Stimulated activated CD4-positive, alpha-beta T cell treated with anti-CD3 and anti-CD28 coated beads, Interleukin-1b, Interleukin-23, amount 100 ng/mL, for 4 hours (primary cell): ENCODE measurements at regions not wholly inside any gene's neighbourhood (a gene's known extent, or its start where the extent isn't known, plus 50 kb on each side); places are given as distances from the start of the nearest gene placed in this dataset.
"Not testable (repeated sequence)": the region's sequence is repeated elsewhere in the genome, so short reads cannot be mapped to it uniquely, and the experiment has no call there.

Experiments used
- DNase-seq, 2 donors: peaks; one replicate each; pipeline ENCODE4 v3.0.0-alpha.2; 2020; ENCODE audit warnings: low read depth in 2 of 2

DNA sequence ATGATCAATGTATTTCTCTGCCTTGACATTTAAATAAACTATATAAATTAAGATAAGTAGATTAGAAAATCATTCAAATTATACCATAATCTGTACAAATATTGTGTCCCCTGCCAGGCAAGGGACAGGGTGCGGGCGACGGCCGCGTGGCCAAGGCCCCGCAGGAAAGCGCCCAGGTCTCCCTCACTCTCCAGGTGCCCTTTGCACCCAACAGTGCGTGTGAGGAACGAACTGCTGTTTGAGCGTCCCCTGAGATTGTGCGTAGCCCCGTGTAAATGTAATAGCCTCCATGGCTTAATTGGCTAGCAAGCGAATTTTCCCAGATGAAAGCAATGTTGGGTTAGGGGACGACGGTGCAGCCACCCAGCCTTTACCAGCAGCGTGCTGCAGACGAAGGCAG is 161.4 kb downstream of the SYT15 start:
- not testable (repeated sequence) for DNase-seq

DNA sequence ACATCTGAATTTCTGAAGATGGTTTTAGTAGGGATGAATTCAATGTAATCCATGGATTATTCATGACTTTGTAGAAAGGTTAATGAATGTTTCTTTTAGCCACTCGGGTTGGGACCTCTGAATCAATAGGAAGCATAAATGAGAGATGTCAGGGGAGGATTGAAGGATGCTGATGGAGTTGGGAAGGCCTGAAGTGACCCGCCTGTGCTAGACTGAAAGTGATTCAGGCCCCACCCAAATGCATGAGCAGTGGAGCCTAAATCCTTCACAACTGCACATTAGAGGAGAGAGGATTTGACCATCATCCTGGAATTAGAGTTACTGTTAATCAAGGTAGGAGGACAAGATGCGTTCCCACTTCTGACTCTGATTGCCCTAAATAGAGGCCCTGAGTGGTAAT is 162.2 kb upstream of the PTPN20 start:
- not testable (repeated sequence) for DNase-seq

DNA sequence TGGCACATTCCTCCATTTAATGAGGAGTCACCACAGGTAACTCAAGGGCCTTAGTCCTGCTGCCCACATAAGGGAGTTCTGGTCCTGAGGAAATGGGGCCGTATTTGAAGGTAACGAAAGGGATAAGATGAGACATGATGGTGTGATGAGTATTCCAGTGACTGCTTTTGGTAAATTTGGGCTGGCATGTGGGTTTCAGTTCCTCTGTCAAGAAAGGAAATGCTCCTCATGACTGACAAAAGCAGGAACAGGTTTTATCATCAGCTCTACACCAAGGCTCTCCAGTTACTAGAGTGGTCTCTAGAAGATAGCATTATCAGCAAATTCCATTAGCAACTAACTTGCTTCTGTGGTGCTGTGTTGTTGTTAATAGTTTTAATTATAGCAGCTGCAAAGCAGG is 161.8 kb upstream of the PTPN20 start:
- DNase-seq, result not testable (repeated sequence)

DNA sequence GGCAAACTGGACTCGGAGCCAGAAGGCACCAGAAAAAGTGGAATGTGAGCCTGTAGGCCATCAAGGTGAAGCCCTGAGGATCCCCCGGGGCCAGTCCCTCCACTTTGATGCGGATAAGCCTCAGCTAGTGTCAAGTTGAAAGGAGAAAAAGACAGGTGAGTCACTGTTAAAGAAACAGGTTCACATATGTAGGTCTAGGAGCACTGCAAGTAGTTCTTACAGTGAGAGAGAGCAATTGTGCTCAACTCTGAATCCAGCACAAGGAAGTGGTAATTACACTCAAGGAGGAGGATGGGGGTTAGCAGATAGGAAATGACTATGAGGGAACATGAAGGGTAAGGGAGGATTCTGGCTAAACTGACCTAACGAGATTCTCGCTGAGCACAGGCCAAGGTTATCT is 157.5 kb upstream of the PTPN20 start:
- not testable (repeated sequence) for DNase-seq

DNA sequence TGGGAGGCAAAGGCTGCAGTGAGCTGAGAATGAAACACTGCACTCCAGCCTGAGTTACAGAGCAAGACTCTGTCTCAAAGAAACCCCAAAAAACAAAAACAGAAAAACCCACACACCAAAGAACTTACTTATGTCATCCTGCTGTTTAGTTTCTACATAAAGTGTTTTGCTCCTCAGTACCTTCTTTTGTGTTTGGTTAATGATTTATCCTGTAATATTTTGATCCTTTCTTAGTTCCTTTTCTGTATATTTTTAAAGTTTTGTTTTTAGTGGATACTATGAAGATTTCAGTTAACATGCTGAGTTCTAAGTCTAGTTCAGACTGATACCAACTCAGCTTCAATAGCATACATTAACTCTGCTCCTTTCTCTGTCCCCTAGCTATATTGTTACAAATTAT is 149.8 kb upstream of the PTPN20 start:
- not testable (repeated sequence) for DNase-seq

DNA sequence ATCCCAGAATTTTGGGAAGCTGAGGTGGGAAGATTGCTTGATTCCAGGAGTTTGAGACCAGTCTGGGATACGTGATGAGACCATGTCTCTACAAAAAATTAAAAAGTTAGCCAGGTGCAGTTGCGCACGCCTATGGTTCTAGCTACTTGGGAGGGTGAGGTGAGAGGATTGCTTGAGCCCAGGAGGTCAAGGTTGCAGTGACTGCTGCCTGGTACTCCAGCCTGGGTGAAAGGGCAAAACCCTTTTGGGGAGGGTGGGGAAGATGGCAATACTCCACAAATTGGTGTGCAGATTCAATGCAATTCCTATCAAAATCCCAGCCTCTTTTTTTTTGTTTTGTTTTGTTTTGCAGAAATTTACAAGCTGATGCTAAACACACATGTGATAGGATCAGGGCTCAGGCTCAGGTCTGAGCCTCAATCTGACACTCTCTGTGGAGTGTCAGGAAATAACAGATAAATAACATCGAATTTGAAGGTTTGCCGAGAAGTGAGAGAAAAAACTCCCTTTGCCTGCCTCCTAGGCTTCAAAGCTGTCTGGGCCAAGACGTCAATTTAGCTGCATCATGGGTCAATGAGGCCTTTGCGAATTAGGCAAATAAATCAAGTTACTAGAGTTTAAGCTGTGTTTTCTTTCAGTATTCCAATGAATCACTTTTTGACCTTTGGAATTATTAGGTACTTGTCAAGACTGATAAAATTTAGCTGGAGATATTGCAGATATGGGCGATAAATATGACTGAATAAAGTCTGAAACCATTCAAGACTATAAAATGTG is 142.5 kb upstream of the PTPN20 start:
- not testable (repeated sequence) for DNase-seq

DNA sequence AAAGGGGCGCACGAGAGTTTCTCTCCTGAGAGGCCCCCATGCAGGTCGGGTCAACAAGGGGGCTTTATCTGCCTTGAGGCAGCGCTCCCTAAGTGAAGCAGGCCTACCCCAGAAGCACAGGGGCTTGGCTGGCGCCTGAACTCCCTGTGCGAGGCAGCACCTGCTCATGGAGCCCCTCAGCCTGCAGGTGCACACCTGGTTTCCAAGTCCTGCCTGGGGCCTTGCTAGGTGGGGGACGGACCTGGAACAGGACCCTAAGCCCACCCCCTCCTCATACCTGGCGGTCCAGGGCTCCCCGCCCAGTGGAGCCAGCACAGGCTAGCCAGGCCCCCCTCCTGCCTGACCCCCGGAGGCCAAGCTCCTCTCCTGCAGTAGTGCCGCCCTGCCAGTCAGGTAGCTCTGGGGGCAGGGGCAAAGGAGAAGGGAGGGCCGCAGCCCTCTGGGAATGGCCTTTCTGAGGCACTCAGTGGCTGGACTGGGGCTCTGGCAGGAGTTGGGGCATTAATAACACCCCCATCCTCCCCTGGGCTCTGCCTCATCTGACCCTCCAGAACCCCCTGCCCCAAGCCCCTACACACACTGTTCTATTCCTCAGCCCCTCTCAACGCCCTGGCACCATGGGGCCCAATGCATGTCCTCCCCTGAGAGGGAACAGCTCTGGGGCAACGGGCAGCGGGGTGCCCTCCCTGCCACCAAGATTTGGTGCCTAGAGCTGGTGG is 137.9 kb upstream of the PTPN20 start:
- DNase-seq, result not testable (repeated sequence)

DNA sequence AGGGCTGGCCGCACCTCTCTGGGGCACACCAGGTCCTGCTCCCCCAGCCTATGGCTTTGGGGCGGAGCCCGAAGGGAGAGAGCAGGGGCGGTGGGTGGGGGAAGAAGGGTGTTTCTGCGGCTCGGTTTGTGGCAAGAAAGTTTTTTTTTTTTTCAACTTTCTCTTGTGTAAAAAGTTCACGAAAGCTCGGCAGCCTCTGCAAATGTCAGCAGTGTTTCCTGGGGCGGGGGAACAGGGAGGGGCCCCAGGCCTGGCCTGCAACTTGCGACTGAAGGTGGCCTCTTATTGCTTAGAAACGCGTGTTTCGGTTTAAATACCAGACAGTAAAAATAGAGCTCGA is 137.4 kb upstream of the PTPN20 start:
- DNase-seq, result not testable (repeated sequence)

DNA sequence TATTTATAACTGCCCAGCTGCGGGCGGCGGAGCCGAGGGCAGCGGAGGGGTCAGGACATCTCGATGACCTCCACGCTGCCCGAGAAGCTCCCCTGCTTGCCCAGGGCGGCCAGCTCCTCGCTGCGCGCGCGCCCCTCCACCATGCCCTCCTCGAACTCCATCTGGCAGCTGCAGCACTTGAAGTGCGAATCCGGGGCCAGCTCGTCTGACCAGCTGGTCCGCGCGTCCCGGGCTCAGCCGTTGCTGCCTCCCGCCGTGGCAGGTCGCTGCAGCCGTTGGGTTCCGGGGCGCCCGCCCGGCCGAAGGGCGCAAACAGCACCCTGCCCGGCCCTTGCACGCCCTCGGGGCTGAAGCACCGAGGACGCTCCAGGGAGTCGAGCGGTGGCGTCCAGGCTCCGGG is 136.9 kb upstream of the PTPN20 start:
- DNase-seq, result not testable (repeated sequence)

DNA sequence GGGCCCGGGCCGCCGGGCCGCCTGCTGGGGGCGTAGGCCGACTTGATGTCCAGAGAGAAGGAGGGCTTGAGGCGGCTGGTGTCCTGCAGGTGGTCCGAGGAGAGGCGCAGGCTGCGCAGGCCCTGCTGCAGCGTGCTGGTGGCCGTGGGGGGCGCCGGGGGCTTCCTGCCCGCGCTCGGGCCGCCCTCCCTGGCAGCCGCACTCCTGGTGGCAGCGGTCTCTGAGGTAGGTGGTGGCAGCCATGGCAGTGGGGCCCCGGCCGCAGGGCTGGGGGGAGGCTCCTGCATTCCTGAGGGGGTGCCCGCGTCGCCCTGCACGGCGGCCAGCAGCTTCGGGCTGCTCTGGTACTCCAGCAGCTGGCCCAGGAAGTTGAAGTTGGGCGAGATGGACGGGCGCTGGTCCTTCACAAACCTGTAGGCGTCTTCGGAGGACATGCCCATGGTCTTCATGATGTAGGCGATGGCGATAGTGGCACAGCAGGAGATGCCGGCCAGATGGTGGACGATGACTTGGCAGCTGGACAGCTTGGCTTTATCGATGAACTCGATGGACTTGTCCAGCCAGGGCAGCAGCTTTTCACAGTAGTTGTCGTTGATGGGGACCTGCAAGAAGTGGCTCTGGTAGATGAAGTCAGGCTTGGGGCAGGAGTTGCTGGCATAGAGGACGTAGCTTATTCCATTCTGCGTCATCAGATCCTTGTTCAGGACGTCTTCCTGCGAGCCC is 136.1 kb upstream of the PTPN20 start:
- not testable (repeated sequence) for DNase-seq

DNA sequence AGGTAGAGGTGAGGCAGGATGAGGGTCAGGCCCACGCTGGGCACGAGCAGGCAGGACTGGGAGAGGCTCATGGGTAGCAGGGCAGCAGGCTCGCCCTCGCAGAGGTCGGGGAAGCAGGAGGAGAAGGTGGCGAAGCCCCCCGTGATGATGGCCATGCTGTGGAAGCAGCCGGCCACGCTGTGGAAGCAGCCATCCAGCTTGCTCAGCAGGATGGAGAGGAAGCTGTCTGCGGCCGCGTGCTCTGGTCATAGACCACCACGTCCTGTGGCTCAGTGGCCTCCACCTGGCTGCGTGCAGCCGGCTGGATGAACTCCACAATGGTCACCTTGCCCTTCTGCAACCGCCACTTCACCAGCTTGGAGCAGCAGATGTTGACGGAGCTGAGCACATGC is 135.6 kb upstream of the PTPN20 start:
- DNase-seq, result not testable (repeated sequence)

DNA sequence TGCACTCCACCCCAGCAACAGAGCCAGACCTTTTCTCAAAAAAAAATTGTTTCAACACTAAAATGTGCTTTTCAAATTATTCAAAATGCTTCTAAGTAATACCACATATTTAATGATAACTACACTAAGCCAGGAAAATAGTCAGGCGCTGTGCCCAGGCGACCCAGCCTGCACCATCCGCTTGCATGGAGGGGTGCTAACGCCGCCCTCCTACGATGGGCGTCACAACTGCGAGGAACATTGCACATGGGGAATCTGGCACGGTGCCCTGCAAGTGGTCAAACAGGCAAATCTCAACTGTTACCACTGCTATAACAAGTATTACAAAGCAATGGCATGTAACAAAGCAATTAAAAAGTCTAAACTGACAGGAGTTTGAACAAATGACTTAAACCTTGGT is 131.7 kb upstream of the PTPN20 start:
- DNase-seq, result not testable (repeated sequence)

DNA sequence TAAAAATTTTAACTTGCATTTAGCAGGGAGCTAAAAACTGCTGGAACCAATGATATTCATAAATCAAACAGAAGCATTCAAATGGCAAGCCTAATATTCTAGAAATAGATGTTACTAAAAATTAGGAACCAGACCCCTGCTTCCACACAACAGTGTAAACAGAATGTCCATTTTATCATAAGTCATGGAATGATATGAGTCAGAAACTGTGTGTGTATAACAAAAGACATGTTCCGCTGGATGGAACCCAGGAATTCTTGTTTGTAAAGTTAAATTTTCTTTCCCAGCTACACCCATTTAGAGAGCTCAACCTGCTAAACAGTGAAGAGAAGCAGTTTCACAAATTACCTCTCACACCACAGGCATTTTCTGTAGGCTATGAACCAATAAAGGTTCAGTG is 131.1 kb upstream of the PTPN20 start:
- DNase-seq, result not testable (repeated sequence)

DNA sequence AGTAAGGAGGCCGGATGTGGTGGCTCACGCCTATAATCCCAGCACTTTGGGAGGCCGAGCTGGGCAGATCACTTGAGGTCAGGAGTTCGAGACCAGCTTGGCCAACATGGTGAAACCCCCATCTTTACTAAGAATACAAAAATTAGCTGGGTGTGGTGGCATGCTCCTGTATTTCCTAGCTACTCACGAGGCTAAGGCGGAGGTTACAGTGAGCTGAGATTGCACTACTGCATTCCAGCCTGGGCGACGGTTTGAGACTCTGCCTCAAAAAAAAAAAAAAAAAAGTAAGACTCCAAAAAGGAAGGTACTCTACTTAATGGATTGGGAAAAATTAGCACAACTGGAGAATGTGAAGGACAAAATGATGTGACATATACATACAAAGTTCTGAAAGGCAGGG is 130.2 kb upstream of the PTPN20 start:
- DNase-seq, result not testable (repeated sequence)

DNA sequence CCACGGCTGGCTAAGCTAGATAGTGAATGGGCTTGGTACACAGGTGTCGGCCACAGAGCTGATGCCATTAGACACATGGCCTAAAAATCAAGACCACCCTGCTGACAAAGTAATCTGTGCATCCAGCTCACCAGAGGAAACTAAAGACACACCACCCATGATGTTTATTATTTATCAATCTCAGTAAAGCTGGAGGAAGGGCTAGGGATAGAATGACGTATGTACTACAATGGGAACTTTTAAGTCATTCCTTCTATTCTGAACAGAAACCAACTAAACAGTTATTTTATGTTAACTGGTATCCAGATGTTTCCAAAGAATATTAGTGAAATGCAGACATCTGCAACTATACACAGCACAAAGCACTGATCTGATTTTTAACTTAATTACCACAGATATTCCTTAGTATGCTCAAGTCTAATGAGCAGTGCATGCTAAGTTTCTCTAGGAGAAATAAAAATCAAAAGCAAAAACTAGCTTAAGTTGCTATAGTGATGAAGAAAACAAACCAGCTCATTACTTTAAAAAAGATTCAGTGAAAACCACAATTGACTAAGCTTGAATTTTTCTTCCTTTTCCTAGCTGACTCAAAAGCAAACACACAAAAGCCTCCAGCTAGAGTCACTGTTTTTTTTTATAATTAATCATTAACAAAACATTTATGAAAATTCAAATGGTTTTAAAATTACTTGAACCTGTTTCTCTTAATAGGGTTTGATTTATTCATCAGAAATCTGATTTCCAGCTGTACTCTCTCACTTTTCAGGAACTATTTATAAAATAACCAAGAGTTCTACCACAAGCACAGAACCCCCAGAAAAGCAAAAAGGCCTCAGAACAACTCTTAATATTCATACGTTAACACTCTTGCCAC is 129.0 kb upstream of the PTPN20 start:
- not testable (repeated sequence) for DNase-seq

DNA sequence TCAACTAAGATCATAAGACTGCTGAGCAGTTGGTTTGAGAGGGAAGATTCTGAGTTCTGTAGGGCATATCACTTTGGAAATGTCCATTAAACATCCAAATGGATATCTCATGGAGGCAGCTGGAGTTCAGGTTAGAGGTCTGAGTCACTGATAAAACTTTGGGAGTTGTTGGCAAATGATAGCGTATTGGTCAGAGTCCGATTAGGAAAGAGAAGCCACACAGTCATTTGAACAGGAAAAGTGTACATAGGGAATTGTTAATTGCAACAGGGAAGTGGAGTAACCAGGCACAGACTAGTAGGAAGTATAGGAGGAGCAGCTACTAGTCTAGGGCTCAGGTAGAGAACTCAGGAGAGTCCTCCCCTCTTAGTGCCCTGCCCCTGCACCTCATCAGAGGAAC is 126.6 kb upstream of the PTPN20 start:
- not testable (repeated sequence) for DNase-seq

DNA sequence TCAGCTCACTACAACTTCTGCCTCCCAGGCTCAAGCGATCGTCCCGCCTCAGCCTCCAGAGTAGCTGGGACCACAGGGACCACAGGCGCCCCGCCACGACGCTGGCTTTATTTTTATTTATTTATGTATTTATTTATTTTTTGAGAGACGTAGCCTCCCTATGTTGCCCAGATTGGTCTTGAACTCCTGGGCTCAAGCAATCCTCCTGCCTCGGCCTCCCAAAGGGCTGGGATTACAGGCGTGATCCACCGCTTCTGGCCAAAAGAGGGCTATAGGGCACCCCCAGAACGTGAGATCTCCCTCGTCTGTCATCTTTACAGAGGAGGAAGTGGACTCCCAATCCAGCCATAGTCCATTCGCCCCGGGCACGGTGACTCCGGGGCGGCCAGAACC is 125.1 kb upstream of the PTPN20 start:
- DNase-seq, result not testable (repeated sequence)

DNA sequence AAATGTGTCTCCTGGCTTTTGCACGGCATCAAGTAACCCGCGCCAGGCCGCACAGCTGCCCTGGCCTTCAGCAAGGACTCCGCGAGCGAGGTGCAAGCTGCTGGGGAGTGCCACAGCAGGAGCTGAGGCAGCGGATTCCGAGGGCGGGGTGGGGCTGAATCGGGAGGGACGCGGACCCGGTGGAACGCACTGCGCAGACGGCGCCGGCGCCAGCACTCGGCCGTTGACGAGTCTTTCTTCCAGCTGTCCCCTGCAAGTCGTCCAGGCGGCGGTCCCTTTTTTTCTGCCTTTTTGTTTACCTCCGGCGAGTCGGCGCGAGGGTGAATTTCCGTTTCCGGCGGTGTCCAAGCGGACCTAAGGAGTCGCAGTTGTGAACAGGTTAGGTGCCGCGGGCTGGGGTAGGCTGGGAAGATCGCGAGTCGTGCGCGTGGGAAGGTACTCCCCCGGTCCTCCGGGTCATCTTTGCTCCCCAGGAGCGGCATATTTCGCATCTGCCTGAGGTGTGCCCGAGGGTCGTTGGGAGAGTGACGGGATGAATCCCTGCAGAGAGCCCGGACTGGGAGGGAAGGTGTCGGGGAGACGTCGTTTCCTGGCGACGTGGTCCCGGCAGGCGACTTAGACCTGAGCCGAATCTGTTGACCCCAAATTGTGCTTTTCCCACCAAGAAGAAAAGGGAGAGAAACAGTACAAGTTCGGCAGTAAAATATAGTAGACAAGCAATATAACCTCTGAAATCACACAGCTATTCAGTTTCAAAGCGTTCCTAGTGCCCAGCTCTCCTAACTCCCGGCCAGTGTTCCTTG is 124.5 kb upstream of the PTPN20 start:
- DNase-seq, result peak; percentile 25 to 32

DNA sequence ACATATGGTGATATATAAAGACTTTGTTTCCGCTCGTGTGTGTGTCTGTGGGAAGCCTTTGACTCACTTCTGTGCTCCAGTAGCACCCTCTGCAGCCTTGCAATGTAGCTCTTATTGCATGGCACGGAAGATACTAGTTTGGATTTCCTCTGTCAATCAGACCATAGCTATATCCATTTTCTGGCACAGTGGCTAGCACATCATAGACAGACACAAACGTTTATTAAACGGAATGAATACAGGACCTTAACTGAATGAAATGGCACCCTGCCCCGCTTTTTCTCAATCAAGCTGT is 124.0 kb upstream of the PTPN20 start:
- DNase-seq, result peak in 1 of 2 donors; percentile 5

DNA sequence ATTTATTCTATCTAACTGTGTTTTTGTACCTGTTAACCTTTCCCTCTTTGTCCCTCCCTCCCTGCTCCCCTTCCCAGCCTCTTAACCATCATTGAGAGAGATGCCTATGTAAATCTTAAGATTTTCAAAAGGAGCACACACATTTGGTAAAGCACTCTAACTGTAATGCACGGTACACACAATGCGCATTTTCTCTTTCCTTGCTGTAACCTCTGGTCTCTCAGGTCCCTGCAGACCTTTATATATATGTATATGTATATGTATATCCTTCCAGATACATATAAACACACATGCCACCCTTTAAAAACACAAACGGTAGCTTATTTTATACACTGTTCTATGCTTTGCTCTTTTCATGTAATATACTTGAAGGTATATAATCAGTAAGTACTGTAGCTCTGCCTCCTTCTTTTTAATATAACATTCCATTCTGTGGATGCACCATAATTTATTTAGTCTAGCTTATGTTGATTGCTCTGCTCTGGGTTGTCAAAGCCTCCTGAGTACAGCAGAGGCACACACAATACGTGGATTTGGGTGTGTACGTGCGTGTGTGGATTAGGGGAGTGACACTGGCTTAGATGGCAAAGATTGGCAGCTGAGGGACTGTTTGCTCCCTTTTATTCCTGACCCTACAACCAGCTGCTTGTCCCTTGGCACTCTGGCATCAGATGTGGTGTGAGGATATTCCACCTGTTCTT is 118.4 kb upstream of the PTPN20 start:
- DNase-seq, result not testable (repeated sequence)
